B cell (primary cell): ENCODE measurements at regions not wholly inside any gene's neighbourhood (a gene's known extent, or its start where the extent isn't known, plus 50 kb on each side); places are given as distances from the start of the nearest gene placed in this dataset.

Experiments used
- ATAC-seq: fragments of 200-7000 bp; cut with Tn5 transposase; one replicate; pipeline ENCODE4 v1.10.0; 2021; ENCODE audit warnings: low read depth, mild to moderate bottlenecking, moderate number of reproducible peaks, moderate library complexity
- CTCF ChIA-PET: fragments of 350-600 bp; sonication (Branson Sonifier 250); formaldehyde crosslinking; loops from one replicate; lab custom pipeline; 2021; ENCODE audit warnings: antibody characterized with exemption, inconsistent platforms; lab: Charles Lee
- POLR2A ChIA-PET: fragments of 350-600 bp; sonication (Branson Sonifier 250); formaldehyde crosslinking; loops from one replicate; lab custom pipeline; 2021; ENCODE audit warnings: antibody characterized with exemption; lab: Charles Lee
- DNase-seq: peaks from one replicate; pipeline ENCODE4 v3.0.0; 2013
- H2AFZ ChIP-seq: 2 replicates; pipeline ENCODE4 v1.6.1; 2012; ENCODE audit warnings: mild to moderate bottlenecking, low read depth, low read length; ENCODE audit not compliant: insufficient read depth, poor library complexity, severe bottlenecking
- H3K27ac ChIP-seq, 2 donors: 1 replicate in 1 of 2; 2 replicates in 1 of 2; pipeline ENCODE4 v1.5.1; 2012 to 2013; ENCODE audit warnings: low read length in 2 of 2, mild to moderate bottlenecking in 2 of 2, moderate library complexity in 1 of 2
- H3K27me3 ChIP-seq, 4 experiments: fragments of 200-600 bp in 1 of 4; sonication (generic) in 1 of 4; replicated peaks in 1 of 4; 1 replicate in 2 of 4; 2 replicates in 2 of 4; pipeline versions ENCODE4 v1.6.1 to v1.7.0; 2013 to 2016; ENCODE audit warnings: low read length in 3 of 4, mild to moderate bottlenecking in 2 of 4, mixed read lengths in 1 of 4, moderate library complexity in 1 of 4; ENCODE audit not compliant: insufficient read depth in 4 of 4, control insufficient read depth in 3 of 4; ENCODE audit errors: control extremely low read depth in 1 of 4
- H3K36me3 ChIP-seq, 2 experiments: replicated peaks in 1 of 2; 1 replicate in 1 of 2; 2 replicates in 1 of 2; pipeline versions ENCODE4 v1.6.1 to v1.7.1; 2013; ENCODE audit warnings: low read length in 1 of 2; ENCODE audit not compliant: insufficient read depth in 2 of 2, control insufficient read depth in 1 of 2; ENCODE audit errors: control extremely low read depth in 1 of 2, extremely low read depth in 1 of 2
- H3K4me1 ChIP-seq, 2 donors: fragments of 200-600 bp in 1 of 2; sonication (generic) in 1 of 2; 1 replicate in 1 of 2; 2 replicates in 1 of 2; pipeline versions ENCODE4 v1.5.1 to v1.6.1; 2013 to 2017; ENCODE audit warnings: low read length in 2 of 2; ENCODE audit not compliant: control insufficient read depth in 2 of 2, insufficient read depth in 2 of 2
- H3K4me2 ChIP-seq: replicated peaks from 2 replicates; pipeline ENCODE3; 2012; ENCODE audit warnings: mild to moderate bottlenecking, low read depth, low read length; ENCODE audit not compliant: poor library complexity, severe bottlenecking
- H3K4me3 ChIP-seq, 5 experiments: fragments of 200-600 bp in 1 of 5; sonication (generic) in 1 of 5; 1 replicate in 3 of 5; 2 replicates in 2 of 5; pipeline versions ENCODE4 v1.5.1 to v1.7.0; 2011 to 2016; ENCODE audit warnings: low read length in 4 of 5, mild to moderate bottlenecking in 4 of 5, low read depth in 2 of 5, control low read depth in 1 of 5, moderate library complexity in 1 of 5; ENCODE audit not compliant: insufficient read depth in 1 of 5; ENCODE audit errors: control extremely low read depth in 1 of 5, extremely low read depth in 1 of 5
- H3K79me2 ChIP-seq: fragments of 200-600 bp; sonication (generic); one replicate; pipeline ENCODE4 v1.6.0; 2016; ENCODE audit warnings: low read length; ENCODE audit not compliant: control insufficient read depth, insufficient read depth
- H3K9ac ChIP-seq: fragments of 200-600 bp; sonication (generic); 2 replicates; pipeline ENCODE4 v1.6.1; 2017; ENCODE audit warnings: mild to moderate bottlenecking, low read length, moderate library complexity
- H3K9me3 ChIP-seq, 3 donors: one replicate each; pipeline versions ENCODE4 v1.6.1 to v1.7.1; 2013; ENCODE audit warnings: low read length in 2 of 3; ENCODE audit not compliant: control insufficient read depth in 2 of 3, insufficient read depth in 1 of 3; ENCODE audit errors: control extremely low read depth in 1 of 3
- H4K20me1 ChIP-seq: 2 replicates; pipeline ENCODE4 v1.6.0; 2012; ENCODE audit warnings: mild to moderate bottlenecking, low read length; ENCODE audit not compliant: insufficient read depth, control insufficient read depth, poor library complexity, severe bottlenecking
- H3K27ac Mint-ChIP-seq: one replicate; pipeline ENCODE4 v1.8.0; 2021; ENCODE audit warnings: mixed read lengths
- H3K27me3 Mint-ChIP-seq: one replicate; pipeline ENCODE4 v1.8.0; 2021; ENCODE audit warnings: mixed read lengths
- H3K4me1 Mint-ChIP-seq: one replicate; pipeline ENCODE4 v1.8.0; 2021; ENCODE audit warnings: mixed read lengths
- H3K4me3 Mint-ChIP-seq: one replicate; pipeline ENCODE4 v1.8.0; 2021; ENCODE audit warnings: mixed read lengths
- H3K9me3 Mint-ChIP-seq: one replicate; pipeline ENCODE4 v1.8.0; 2022; ENCODE audit warnings: mixed read lengths; ENCODE audit not compliant: insufficient read depth
- EZH2 ChIP-seq: IDR thresholded peaks from 2 replicates; pipeline ENCODE4 v1.6.1; 2012; ENCODE audit warnings: borderline replicate concordance, low read depth, mild to moderate bottlenecking, moderate library complexity, low read length; ENCODE audit not compliant: insufficient read depth, poor library complexity, severe bottlenecking
- WGBS: methylation state at CpG from one replicate; pipeline ENCODE4 v1.1.5; 2013; ENCODE audit warnings: missing lambda C conversion rate; ENCODE audit not compliant: insufficient coverage; 5-methylcytosine and 5-hydroxymethylcytosine counted together
- intact Hi-C: fragments of 100-400 bp; cut with micrococcal nuclease; formaldehyde crosslinking; loops from one replicate; pipeline ENCODE4 v1.10.0; 2022
- TF ChIP-seq, protein P1 (sequence below): fragments of 200-600 bp; IDR thresholded peaks from one replicate; pipeline ENCODE4 v1.8.0; 2022; ENCODE audit warnings: antibody characterized with exemption, mild to moderate bottlenecking

DNA sequence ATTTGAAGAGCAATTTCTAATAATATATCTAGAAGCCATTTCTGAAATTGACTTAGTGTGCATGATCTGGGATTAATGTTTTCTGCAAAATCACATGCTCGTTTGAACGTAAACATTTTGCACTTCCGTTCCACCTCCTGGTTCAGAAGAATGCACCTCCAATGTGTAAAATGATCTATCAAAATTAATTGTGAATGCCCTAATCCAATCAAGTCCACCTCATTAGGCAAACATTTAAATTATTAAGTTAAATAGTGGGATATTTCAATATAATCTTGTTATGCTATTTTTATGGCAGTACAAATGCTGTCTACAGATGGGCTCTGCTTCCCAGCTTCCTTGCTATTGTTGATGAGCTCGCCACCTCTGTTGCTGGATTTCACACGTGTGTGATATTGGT lies 542.5 kb downstream of the INSC start:
- WGBS = no CpG with 5 or more reads among the region's 5 CpGs
- Histone ChIP-seq H2AFZ (no peak overlapping the region), H3K36me3 (no peaks in the 10 kb centered on the region), H3K9me3 (no peaks in the 10 kb centered on the region), H3K4me2 (no peak overlapping the region), H3K27ac (no peak overlapping the region), H3K4me1 (no peaks in the 10 kb centered on the region), H3K9ac (no peak overlapping the region), H3K27me3 (no peaks in the 10 kb centered on the region), H3K4me3 (no peak overlapping the region), H3K79me2 (no peaks in the 10 kb centered on the region), H4K20me1 (no peaks in the 10 kb centered on the region)
- Mint-ChIP-seq H3K27me3 (peaks cover 4% of the 10 kb centered on the region), H3K4me3 (no peak overlapping the region), H3K4me1 (no peaks in the 10 kb centered on the region), H3K9me3 (peaks cover 4% of the 10 kb centered on the region), H3K27ac (no peak overlapping the region)
- intact Hi-C loops = no loop called here
- CTCF ChIA-PET = no interaction called here
- no peak for ATAC-seq
- DNase-seq = no peak
- TF ChIP-seq EZH2 = no peak
- TF ChIP-seq, protein P1, sequence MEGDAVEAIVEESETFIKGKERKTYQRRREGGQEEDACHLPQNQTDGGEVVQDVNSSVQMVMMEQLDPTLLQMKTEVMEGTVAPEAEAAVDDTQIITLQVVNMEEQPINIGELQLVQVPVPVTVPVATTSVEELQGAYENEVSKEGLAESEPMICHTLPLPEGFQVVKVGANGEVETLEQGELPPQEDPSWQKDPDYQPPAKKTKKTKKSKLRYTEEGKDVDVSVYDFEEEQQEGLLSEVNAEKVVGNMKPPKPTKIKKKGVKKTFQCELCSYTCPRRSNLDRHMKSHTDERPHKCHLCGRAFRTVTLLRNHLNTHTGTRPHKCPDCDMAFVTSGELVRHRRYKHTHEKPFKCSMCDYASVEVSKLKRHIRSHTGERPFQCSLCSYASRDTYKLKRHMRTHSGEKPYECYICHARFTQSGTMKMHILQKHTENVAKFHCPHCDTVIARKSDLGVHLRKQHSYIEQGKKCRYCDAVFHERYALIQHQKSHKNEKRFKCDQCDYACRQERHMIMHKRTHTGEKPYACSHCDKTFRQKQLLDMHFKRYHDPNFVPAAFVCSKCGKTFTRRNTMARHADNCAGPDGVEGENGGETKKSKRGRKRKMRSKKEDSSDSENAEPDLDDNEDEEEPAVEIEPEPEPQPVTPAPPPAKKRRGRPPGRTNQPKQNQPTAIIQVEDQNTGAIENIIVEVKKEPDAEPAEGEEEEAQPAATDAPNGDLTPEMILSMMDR = no peak
- POLR2A ChIA-PET = no interaction called here

DNA sequence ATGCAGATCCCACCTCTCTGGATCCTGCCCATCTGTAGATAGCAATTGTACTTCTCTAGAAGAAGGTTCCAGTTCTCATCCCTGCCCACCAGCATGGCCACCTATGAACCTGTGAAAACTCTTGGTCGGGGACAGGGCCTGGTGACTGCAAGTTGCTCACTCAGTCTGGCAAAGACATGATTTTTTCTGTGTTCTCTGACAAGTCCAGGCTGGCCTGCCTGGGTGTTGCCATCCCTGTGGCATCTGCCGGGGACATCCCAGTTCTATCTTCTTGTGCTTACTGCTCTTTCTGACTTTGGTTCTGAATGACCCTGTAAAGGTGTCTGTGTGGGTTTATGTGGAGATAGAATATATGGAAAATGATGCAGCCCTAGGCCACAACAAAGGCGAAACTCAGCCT lies 545.8 kb downstream of the INSC start:
- Mint-ChIP-seq H3K27ac (no peak overlapping the region), H3K4me3 (no peak overlapping the region), H3K4me1 (no peaks in the 10 kb centered on the region), H3K27me3 (no peaks in the 10 kb centered on the region), H3K9me3 (peaks cover 4% of the 10 kb centered on the region)
- DNase-seq (no peak), ATAC-seq (no peak)
- Histone ChIP-seq H2AFZ (no peak overlapping the region), H4K20me1 (no peaks in the 10 kb centered on the region), H3K9ac (no peak overlapping the region), H3K27ac (no peak overlapping the region), H3K36me3 (no peaks in the 10 kb centered on the region), H3K4me1 (no peaks in the 10 kb centered on the region), H3K27me3 (no peaks in the 10 kb centered on the region), H3K4me2 (no peak overlapping the region), H3K79me2 (no peaks in the 10 kb centered on the region), H3K9me3 (peaks cover 0 to 5% (median 0%) of the 10 kb centered on the region in 3 donors), H3K4me3 (no peak overlapping the region)
- intact Hi-C loops = no loop called here
- POLR2A ChIA-PET = no interaction called here
- WGBS = 69% methylated on average over 1 of the region's 3 CpGs
- CTCF ChIA-PET = no interaction called here
- TF ChIP-seq, protein P1 = no peak
- no peak for TF ChIP-seq EZH2
